ENCODE measurements at regions not wholly inside any gene's neighbourhood (a gene's known extent, or its start where the extent isn't known, plus 50 kb on each side); places are given as distances from the start of the nearest gene placed in this dataset.
A peak's percentile ranks its signal among the peaks of the same experiment; 100 is the strongest.

- H3K14ac ChIP-seq (ENCODE audit: insufficient read depth, low read length), result no peak overlapping the region
- no peak overlapping the region for H2AK5ac ChIP-seq (ENCODE audit: insufficient read length, low read length)
- no CpG with 5 or more reads among the region's 9 CpGs for WGBS (ENCODE audit: extremely low coverage, insufficient read length, low lambda C conversion rate)
- Mint-ChIP-seq H3K27ac (peak overlapping the region in 1 of 3 experiments; percentile 35; a peak in 1 of 7 replicates), H3K4me3 (no peak overlapping the region), H3K27me3 (ENCODE audit: low read depth) (peaks cover 3% of the 10 kb centered on the region), H3K36me3 (ENCODE audit: insufficient read depth in 1 of 3, low read depth in 3 of 3) (no peaks in the 10 kb centered on the region), H3K9me3 (no peaks in the 10 kb centered on the region), H3K4me1 (peaks cover 11% of the 10 kb centered on the region in 2 experiments)
- no peaks in the 10 kb centered on the region for H3K23me2 ChIP-seq (ENCODE audit: insufficient read length, low read depth, low read length, poor library complexity, severe bottlenecking)
- no peak for TF ChIP-seq CTCF (conservative IDR thresholded peaks at IDR 0.05)
- H2BK5ac ChIP-seq (ENCODE audit: insufficient read length, low read length), result no peak overlapping the region
- H4K8ac ChIP-seq (replicated peaks; ENCODE audit: insufficient read length, low read depth, low read length), result no peak overlapping the region
- no peak overlapping the region for H3K23ac ChIP-seq (ENCODE audit: insufficient read length, low read depth, low read length)
- H3K27me3 ChIP-seq (ENCODE audit: insufficient read depth, low read length), result no peaks in the 10 kb centered on the region
- no peak overlapping the region for H3K27ac ChIP-seq (ENCODE audit: insufficient read length, low read depth, low read length)
- H3K79me1 ChIP-seq (ENCODE audit: insufficient read depth, low read depth, low read length, poor library complexity, severe bottlenecking), result no peaks in the 10 kb centered on the region
- H3K4me1 ChIP-seq (ENCODE audit: insufficient read depth, low read length), result peaks cover 4% of the 10 kb centered on the region; the same call in 1 of the 2 replicates
- no peak overlapping the region for H3K4me2 ChIP-seq (ENCODE audit: insufficient read depth, insufficient read length, low read length)
- H2BK12ac ChIP-seq (ENCODE audit: insufficient read length, low read depth, low read length), result no peak overlapping the region
- H3K4ac ChIP-seq (ENCODE audit: low read depth, low read length), result no peak overlapping the region
- no peak overlapping the region for H4K91ac ChIP-seq (ENCODE audit: insufficient read length, low read depth, low read length)
- H4K20me1 ChIP-seq (ENCODE audit: control insufficient read depth, insufficient read depth, insufficient read length), result no peaks in the 10 kb centered on the region
- no peak overlapping the region for H3K56ac ChIP-seq (ENCODE audit: insufficient read length, low read depth, low read length)
- no peak overlapping the region for H2BK20ac ChIP-seq (ENCODE audit: low read depth, low read length, poor library complexity, severe bottlenecking)
- no peaks in the 10 kb centered on the region for H3K9me3 ChIP-seq (ENCODE audit: control insufficient read depth, low read depth, low read length)
- H3T11ph ChIP-seq (ENCODE audit: low read length), result no peak overlapping the region
- no peak overlapping the region for H2AFZ ChIP-seq (ENCODE audit: low read length)
- no peak for DNase-seq
- no peak overlapping the region for H4K5ac ChIP-seq (ENCODE audit: insufficient read length, low read depth, low read length)
- no peak overlapping the region for H3K18ac ChIP-seq (ENCODE audit: insufficient read length, low read depth, low read length)
- H3K79me2 ChIP-seq (ENCODE audit: insufficient read depth, low read length), result no peaks in the 10 kb centered on the region
- no peak overlapping the region for H2BK15ac ChIP-seq (ENCODE audit: low read depth, low read length)
- H2BK120ac ChIP-seq (ENCODE audit: low read depth, low read length, poor library complexity, severe bottlenecking), result no peak overlapping the region
- no peak overlapping the region for H3K9ac ChIP-seq (ENCODE audit: extremely low read depth, insufficient read length, low read length)
Measured at GRCh38 chr3:194860725-194861124, 175.0 kb downstream of the FAM43A start.
